PC-3 (cell line): ENCODE measurements at regions not wholly inside any gene's neighbourhood (a gene's known extent, or its start where the extent isn't known, plus 50 kb on each side); places are given as distances from the start of the nearest gene placed in this dataset.

ENCODE experiments used
- ATAC-seq: fragments of 200-7000 bp; cut with Tn5 transposase; 2 replicates; pipeline ENCODE4 v1.9.1; 2020; ENCODE audit warnings: mild to moderate bottlenecking, moderate library complexity
- BruUV-seq: library from RNA; stranded (reverse); fragments of 400-500 nt; replicated peaks from 2 replicates; lab custom pipeline; 2021; lab: Mats Ljungman, UMichigan
- CTCF ChIA-PET: fragments of 300-600 bp; sonication (Branson Sonifier 250); formaldehyde crosslinking; loops from one replicate; lab custom pipeline; 2022; ENCODE audit warnings: antibody characterized with exemption; lab: Charles Lee
- POLR2A ChIA-PET: fragments of 300-600 bp; sonication (Branson Sonifier 250); formaldehyde crosslinking; loops from one replicate; lab custom pipeline; 2022; ENCODE audit warnings: antibody characterized with exemption; ENCODE audit not compliant: unreplicated experiment; lab: Charles Lee
- DNase-seq: peaks from one replicate; pipeline ENCODE4 v3.0.0-alpha.2; 2015
- H2AFZ ChIP-seq: fragments of 300-600 bp; sonication (generic); 2 replicates; pipeline ENCODE4 v1.6.0; 2016; ENCODE audit warnings: antibody characterized with exemption, low read length
- H3F3A ChIP-seq: fragments of 300-600 bp; sonication (generic); one replicate; pipeline ENCODE4 v1.6.0; 2017; ENCODE audit warnings: antibody characterized with exemption, low read length, control low read depth, mild to moderate bottlenecking; ENCODE audit not compliant: unreplicated experiment
- H3K27ac ChIP-seq: fragments of 300-600 bp; sonication (generic); 2 replicates; pipeline ENCODE4 v1.5.1; 2016; ENCODE audit warnings: mild to moderate bottlenecking, low read length
- H3K27me3 ChIP-seq: fragments of 300-600 bp; sonication (generic); 2 replicates; pipeline ENCODE4 v1.6.1; 2016; ENCODE audit warnings: low read length, mixed read lengths
- H3K36me3 ChIP-seq: fragments of 300-600 bp; sonication (generic); 2 replicates; pipeline ENCODE4 v1.6.1; 2016; ENCODE audit warnings: low read depth, mixed run types, low read length, mixed read lengths
- H3K4me1 ChIP-seq: fragments of 300-600 bp; sonication (generic); 2 replicates; pipeline ENCODE4 v1.5.1; 2016; ENCODE audit warnings: low read length; ENCODE audit not compliant: insufficient read depth
- H3K4me2 ChIP-seq: fragments of 300-600 bp; sonication (generic); 2 replicates; pipeline ENCODE4 v1.6.0; 2016; ENCODE audit warnings: low read length
- H3K4me3 ChIP-seq: fragments of 300-600 bp; sonication (generic); 2 replicates; pipeline ENCODE4 v1.5.1; 2016; ENCODE audit warnings: mild to moderate bottlenecking, low read length, mixed read lengths
- H3K79me2 ChIP-seq: fragments of 300-600 bp; sonication (generic); 2 replicates; pipeline ENCODE4 v1.6.1; 2017; ENCODE audit warnings: low read length, mixed read lengths
- H3K9ac ChIP-seq: fragments of 300-600 bp; sonication (generic); 2 replicates; pipeline ENCODE4 v1.6.0; 2016; ENCODE audit warnings: mild to moderate bottlenecking, low read length
- H3K9me2 ChIP-seq: fragments of 300-600 bp; sonication (generic); replicated peaks from 2 replicates; pipeline ENCODE4 v1.6.1; 2016; ENCODE audit warnings: mixed run types, low read length, mixed read lengths
- H3K9me3 ChIP-seq: fragments of 300-600 bp; sonication (generic); 2 replicates; pipeline ENCODE4 v1.6.1; 2016; ENCODE audit warnings: low read length, mixed read lengths
- H4K20me1 ChIP-seq: fragments of 300-600 bp; sonication (generic); 2 replicates; pipeline ENCODE4 v1.6.1; 2016; ENCODE audit warnings: low read length, mixed read lengths
- EZH2 ChIP-seq: fragments of 300-600 bp; sonication (generic); IDR thresholded peaks from one replicate; pipeline ENCODE4 v1.6.1; 2017; ENCODE audit warnings: antibody characterized with exemption, mild to moderate bottlenecking, low read length; ENCODE audit not compliant: unreplicated experiment
- EZH2phosphoT487 ChIP-seq: fragments of 300-600 bp; sonication (generic); IDR thresholded peaks from 2 replicates; pipeline ENCODE4 v1.6.1; 2018; ENCODE audit warnings: mild to moderate bottlenecking, antibody characterized with exemption, low read length, borderline replicate concordance
- intact Hi-C: fragments of 100-400 bp; cut with micrococcal nuclease; formaldehyde crosslinking; loops from 2 replicates; pipeline ENCODE4 v1.9.0; 2023
- TF ChIP-seq, protein P1 (sequence below): fragments of 300-600 bp; sonication (generic); conservative IDR thresholded peaks from 2 replicates; pipeline ENCODE4 v1.5.1; 2017; ENCODE audit warnings: antibody characterized with exemption, low read depth, mild to moderate bottlenecking, low read length

DNA sequence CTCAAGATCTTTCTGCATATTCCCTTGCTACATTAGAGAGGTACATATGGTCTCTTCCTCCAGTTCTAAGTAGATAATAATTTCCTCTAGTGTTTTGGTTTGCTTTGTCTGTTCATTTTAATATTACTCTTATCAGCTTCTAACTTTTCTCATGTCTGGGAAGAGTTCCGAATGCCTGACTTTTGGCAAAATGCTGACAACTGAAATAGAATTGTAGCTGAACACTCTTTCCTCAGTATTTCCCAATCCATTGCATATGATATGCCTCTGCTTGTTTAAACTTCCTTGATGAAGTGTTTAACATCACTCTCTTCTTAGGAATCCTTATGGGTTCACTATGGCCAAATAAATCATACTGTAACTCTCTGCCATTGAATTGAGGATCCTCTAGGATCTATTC lies 1510.1 kb downstream of the MRPL39 start:
- no peak for DNase-seq
- BruUV-seq: no TSS peak
- no peak for ATAC-seq
- Histone ChIP-seq H3K9ac (no peak overlapping the region), H3K9me2 (no peaks in the 10 kb centered on the region), H3K36me3 (no peaks in the 10 kb centered on the region), H4K20me1 (no peaks in the 10 kb centered on the region), H3K27ac (no peak overlapping the region), H3K9me3 (no peaks in the 10 kb centered on the region), H2AFZ (no peak overlapping the region), H3K27me3 (no peaks in the 10 kb centered on the region), H3K4me1 (peaks cover 5% of the 10 kb centered on the region; the same call in 1 of the 2 replicates), H3K4me2 (no peak overlapping the region), H3K79me2 (no peaks in the 10 kb centered on the region), H3F3A (no peaks in the 10 kb centered on the region), H3K4me3 (no peak overlapping the region)
- intact Hi-C loops: no loop called here
- CTCF ChIA-PET: no interaction called here
- TF ChIP-seq EZH2 (no peak), EZH2phosphoT487 (no peak)
- TF ChIP-seq, protein P1, sequence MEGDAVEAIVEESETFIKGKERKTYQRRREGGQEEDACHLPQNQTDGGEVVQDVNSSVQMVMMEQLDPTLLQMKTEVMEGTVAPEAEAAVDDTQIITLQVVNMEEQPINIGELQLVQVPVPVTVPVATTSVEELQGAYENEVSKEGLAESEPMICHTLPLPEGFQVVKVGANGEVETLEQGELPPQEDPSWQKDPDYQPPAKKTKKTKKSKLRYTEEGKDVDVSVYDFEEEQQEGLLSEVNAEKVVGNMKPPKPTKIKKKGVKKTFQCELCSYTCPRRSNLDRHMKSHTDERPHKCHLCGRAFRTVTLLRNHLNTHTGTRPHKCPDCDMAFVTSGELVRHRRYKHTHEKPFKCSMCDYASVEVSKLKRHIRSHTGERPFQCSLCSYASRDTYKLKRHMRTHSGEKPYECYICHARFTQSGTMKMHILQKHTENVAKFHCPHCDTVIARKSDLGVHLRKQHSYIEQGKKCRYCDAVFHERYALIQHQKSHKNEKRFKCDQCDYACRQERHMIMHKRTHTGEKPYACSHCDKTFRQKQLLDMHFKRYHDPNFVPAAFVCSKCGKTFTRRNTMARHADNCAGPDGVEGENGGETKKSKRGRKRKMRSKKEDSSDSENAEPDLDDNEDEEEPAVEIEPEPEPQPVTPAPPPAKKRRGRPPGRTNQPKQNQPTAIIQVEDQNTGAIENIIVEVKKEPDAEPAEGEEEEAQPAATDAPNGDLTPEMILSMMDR: no peak
- POLR2A ChIA-PET: no interaction called here

- Histone ChIP-seq H3K4me2 (no peak overlapping the region), H3K9me3 (no peaks in the 10 kb centered on the region), H3K79me2 (no peaks in the 10 kb centered on the region), H3K9ac (no peak overlapping the region), H3K27ac (no peak overlapping the region), H3K9me2 (no peaks in the 10 kb centered on the region), H2AFZ (no peak overlapping the region), H3K4me3 (no peak overlapping the region), H3F3A (no peaks in the 10 kb centered on the region), H3K27me3 (no peaks in the 10 kb centered on the region), H3K36me3 (no peaks in the 10 kb centered on the region), H4K20me1 (no peaks in the 10 kb centered on the region), H3K4me1 (no peaks in the 10 kb centered on the region)
- DNase-seq (no peak), ATAC-seq (no peak)
- ChIA-PET POLR2A (no interaction called here), CTCF (no interaction called here)
- intact Hi-C loops: no loop called here
- TF ChIP-seq, protein P1: no peak
- TF ChIP-seq EZH2: no peak
- TF ChIP-seq EZH2phosphoT487: no peak
- BruUV-seq: no TSS peak
Measured at GRCh38 chr21:24096651-24097050, 1510.6 kb downstream of the MRPL39 start.

DNA sequence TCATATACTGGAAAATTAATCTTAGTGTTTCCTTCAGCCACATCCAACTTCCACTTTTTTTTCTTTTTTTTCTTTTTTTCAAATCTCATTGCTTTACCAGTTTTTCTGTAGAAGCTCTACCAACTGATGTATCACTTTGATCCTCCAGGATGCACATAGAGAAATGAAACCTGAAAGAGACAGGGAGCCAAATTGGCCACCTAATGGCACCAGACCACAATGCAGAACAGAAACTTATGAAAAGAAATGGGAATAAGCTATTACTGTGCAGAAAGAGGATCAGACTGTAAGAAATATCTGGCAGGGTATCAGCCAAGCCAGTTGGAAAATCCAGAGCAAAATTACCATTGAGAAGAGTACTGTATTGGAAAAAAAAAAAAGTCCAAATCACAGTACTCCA lies 1514.2 kb downstream of the MRPL39 start:
- no peak overlapping the region for H3K4me3 ChIP-seq
- no peak overlapping the region for H3K4me2 ChIP-seq
- H3F3A ChIP-seq: no peaks in the 10 kb centered on the region
- H3K9me3 ChIP-seq: no peaks in the 10 kb centered on the region
- no peaks in the 10 kb centered on the region for H3K79me2 ChIP-seq
- ATAC-seq: no peak
- H3K4me1 ChIP-seq: no peaks in the 10 kb centered on the region
- intact Hi-C loops: no loop called here
- no peak for DNase-seq
- H3K27me3 ChIP-seq: no peaks in the 10 kb centered on the region
- no TSS peak for BruUV-seq
- ChIA-PET CTCF (no interaction called here), POLR2A (interaction anchor here (0.7 kb wide), 1 partner anchor 19 kb away, joined by 11 read pairs; no protein-coding TSS in a partner anchor)
- H4K20me1 ChIP-seq: no peaks in the 10 kb centered on the region
- TF ChIP-seq EZH2: no peak
- TF ChIP-seq, protein P1: no peak
- H3K36me3 ChIP-seq: no peaks in the 10 kb centered on the region
- H2AFZ ChIP-seq: no peak overlapping the region
- no peak overlapping the region for H3K9ac ChIP-seq
- no peak overlapping the region for H3K27ac ChIP-seq
- H3K9me2 ChIP-seq: no peaks in the 10 kb centered on the region
